Neural progenitor cell (in vitro differentiated cells): ENCODE measurements at regions not wholly inside any gene's neighbourhood (a gene's known extent, or its start where the extent isn't known, plus 50 kb on each side); places are given as distances from the start of the nearest gene placed in this dataset.

Experiments
- DNase-seq: peaks from one replicate; pipeline ENCODE4 v3.0.0-alpha.2; 2016; ENCODE audit warnings: low spot score
- H2AFZ ChIP-seq: fragments of 200-600 bp; sonication (generic); replicated peaks from 2 replicates; pipeline ENCODE4 v1.6.1; 2016; ENCODE audit warnings: antibody characterized with exemption
- H3F3A ChIP-seq: fragments of 200-600 bp; sonication (generic); 2 replicates; pipeline ENCODE4 v1.6.1; 2016; ENCODE audit warnings: antibody characterized with exemption, low read depth
- H3K27ac ChIP-seq: fragments of 200-600 bp; sonication (generic); 2 replicates; pipeline ENCODE4 v1.5.1; 2016; ENCODE audit warnings: mild to moderate bottlenecking
- H3K27me3 ChIP-seq: fragments of 200-600 bp; sonication (generic); 2 replicates; pipeline ENCODE4 v1.6.1; 2016; ENCODE audit warnings: mild to moderate bottlenecking, moderate library complexity
- H3K36me3 ChIP-seq: fragments of 200-600 bp; sonication (generic); 2 replicates; pipeline ENCODE4 v1.5.1; 2016
- H3K4me1 ChIP-seq: fragments of 200-600 bp; sonication (generic); 2 replicates; pipeline ENCODE4 v1.6.1; 2016; ENCODE audit warnings: mixed run types
- H3K4me2 ChIP-seq: fragments of 200-600 bp; sonication (generic); 2 replicates; pipeline ENCODE4 v1.6.1; 2016
- H3K4me3 ChIP-seq: fragments of 200-600 bp; sonication (generic); 2 replicates; pipeline ENCODE4 v1.5.1; 2016
- H3K79me2 ChIP-seq: fragments of 200-600 bp; sonication (generic); 2 replicates; pipeline ENCODE4 v1.6.1; 2016; ENCODE audit warnings: low read depth
- H3K9ac ChIP-seq: fragments of 200-600 bp; sonication (generic); 2 replicates; pipeline ENCODE4 v1.6.1; 2016
- H3K9me3 ChIP-seq: fragments of 200-600 bp; sonication (generic); 2 replicates; pipeline ENCODE4 v1.5.1; 2016; ENCODE audit warnings: low read depth
- H4K20me1 ChIP-seq: fragments of 200-600 bp; sonication (generic); 2 replicates; pipeline ENCODE4 v1.6.1; 2016; ENCODE audit warnings: low read depth
- H3K27ac Mint-ChIP-seq: 3 replicates; pipeline ENCODE4 v1.8.0; 2021; ENCODE audit warnings: mixed read lengths
- H3K27me3 Mint-ChIP-seq: 2 replicates; pipeline ENCODE4 v1.8.0; 2022; ENCODE audit warnings: low read depth, mild to moderate bottlenecking, inconsistent platforms, moderate library complexity, mixed read lengths; ENCODE audit not compliant: insufficient read depth
- H3K36me3 Mint-ChIP-seq: 3 replicates; pipeline ENCODE4 v1.8.0; 2021; ENCODE audit warnings: mixed read lengths
- H3K4me1 Mint-ChIP-seq: 3 replicates; pipeline ENCODE4 v1.8.0; 2021; ENCODE audit warnings: mixed read lengths
- H3K4me3 Mint-ChIP-seq: 3 replicates; pipeline ENCODE4 v1.8.0; 2021; ENCODE audit warnings: mild to moderate bottlenecking, moderate library complexity, mixed read lengths
- H3K9me3 Mint-ChIP-seq: 3 replicates; pipeline ENCODE4 v1.8.0; 2020; ENCODE audit warnings: mixed read lengths
- CTCF ChIP-seq: fragments of 200-600 bp; sonication (generic); IDR thresholded peaks from 2 replicates; pipeline ENCODE4 v1.5.1; 2017; ENCODE audit warnings: antibody characterized with exemption, mild to moderate bottlenecking
- EZH2 ChIP-seq: fragments of 200-600 bp; sonication (generic); IDR thresholded peaks from 2 replicates; pipeline ENCODE4 v1.6.1; 2017; ENCODE audit warnings: antibody characterized with exemption, mild to moderate bottlenecking, moderate library complexity
- EZH2phosphoT487 ChIP-seq: fragments of 200-600 bp; sonication (generic); IDR thresholded peaks from 2 replicates; pipeline ENCODE4 v1.6.1; 2017; ENCODE audit warnings: antibody characterized with exemption

- Mint-ChIP-seq H3K27me3 (peaks cover 5% of the 10 kb centered on the region), H3K36me3 (no peaks in the 10 kb centered on the region), H3K4me3 (no peak overlapping the region), H3K9me3 (peaks cover 20% of the 10 kb centered on the region), H3K27ac (no peak overlapping the region), H3K4me1 (peaks cover 2% of the 10 kb centered on the region)
- Histone ChIP-seq H3K4me2 (no peak overlapping the region), H2AFZ (no peak overlapping the region), H3K27ac (no peak overlapping the region), H3K27me3 (no peaks in the 10 kb centered on the region), H3K79me2 (no peaks in the 10 kb centered on the region), H3F3A (no peaks in the 10 kb centered on the region), H3K36me3 (no peaks in the 10 kb centered on the region), H3K9ac (no peak overlapping the region), H4K20me1 (no peaks in the 10 kb centered on the region), H3K4me3 (no peak overlapping the region), H3K4me1 (no peaks in the 10 kb centered on the region), H3K9me3 (no peaks in the 10 kb centered on the region)
- TF ChIP-seq EZH2phosphoT487: no peak
- no peak for TF ChIP-seq CTCF
- TF ChIP-seq EZH2: no peak
- DNase-seq: no peak
Observed at GRCh38 chr13:79860791-79861190, 379.8 kb downstream of the NDFIP2 start.

- H2AFZ ChIP-seq: no peak overlapping the region
- H3K27me3 Mint-ChIP-seq: peaks cover 5% of the 10 kb centered on the region
- H3K27ac Mint-ChIP-seq: no peak overlapping the region
- no peak for DNase-seq
- H3K9me3 ChIP-seq: no peaks in the 10 kb centered on the region
- TF ChIP-seq CTCF (no peak), EZH2phosphoT487 (no peak), EZH2 (no peak)
- no peak overlapping the region for H3K27ac ChIP-seq
- H3K36me3 ChIP-seq: no peaks in the 10 kb centered on the region
- no peaks in the 10 kb centered on the region for H3K27me3 ChIP-seq
- peaks cover 2% of the 10 kb centered on the region for H3K4me1 Mint-ChIP-seq
- no peaks in the 10 kb centered on the region for H4K20me1 ChIP-seq
- no peaks in the 10 kb centered on the region for H3K4me1 ChIP-seq
- no peaks in the 10 kb centered on the region for H3K36me3 Mint-ChIP-seq
- H3K4me3 ChIP-seq: no peak overlapping the region
- no peak overlapping the region for H3K9ac ChIP-seq
- H3K79me2 ChIP-seq: no peaks in the 10 kb centered on the region
- peaks cover 21% of the 10 kb centered on the region for H3K9me3 Mint-ChIP-seq
- H3K4me3 Mint-ChIP-seq: no peak overlapping the region
- H3F3A ChIP-seq: no peaks in the 10 kb centered on the region
- H3K4me2 ChIP-seq: no peak overlapping the region
Observed at GRCh38 chr13:79859756-79860155, 378.8 kb downstream of the NDFIP2 start.

- H3K9ac ChIP-seq: no peak overlapping the region
- H3K4me2 ChIP-seq: no peak overlapping the region
- H3K9me3 ChIP-seq: no peaks in the 10 kb centered on the region
- no peak overlapping the region for H3K4me3 ChIP-seq
- H3K27ac Mint-ChIP-seq: no peak overlapping the region
- no peak overlapping the region for H3K4me3 Mint-ChIP-seq
- H3K4me1 ChIP-seq: no peaks in the 10 kb centered on the region
- H3K36me3 Mint-ChIP-seq: no peaks in the 10 kb centered on the region
- no peak for DNase-seq
- peaks cover 17% of the 10 kb centered on the region for H3K9me3 Mint-ChIP-seq
- H3F3A ChIP-seq: no peaks in the 10 kb centered on the region
- no peaks in the 10 kb centered on the region for H3K79me2 ChIP-seq
- no peak overlapping the region for H2AFZ ChIP-seq
- H3K4me1 Mint-ChIP-seq: peaks cover 14% of the 10 kb centered on the region
- no peaks in the 10 kb centered on the region for H4K20me1 ChIP-seq
- TF ChIP-seq EZH2 (no peak), CTCF (no peak), EZH2phosphoT487 (no peak)
- no peak overlapping the region for H3K27ac ChIP-seq
- H3K27me3 ChIP-seq: no peaks in the 10 kb centered on the region
- no peaks in the 10 kb centered on the region for H3K27me3 Mint-ChIP-seq
- H3K36me3 ChIP-seq: no peaks in the 10 kb centered on the region
Observed at GRCh38 chr13:79853251-79853650, 372.3 kb downstream of the NDFIP2 start.

- H3K27me3 Mint-ChIP-seq: no peaks in the 10 kb centered on the region
- H3K4me3 Mint-ChIP-seq: no peak overlapping the region
- H3K9me3 Mint-ChIP-seq: peaks cover 17% of the 10 kb centered on the region
- Histone ChIP-seq H3K36me3 (no peaks in the 10 kb centered on the region), H3K4me2 (no peak overlapping the region), H4K20me1 (no peaks in the 10 kb centered on the region), H3K27ac (no peak overlapping the region), H3K27me3 (no peaks in the 10 kb centered on the region), H3K4me3 (no peak overlapping the region), H3K9me3 (no peaks in the 10 kb centered on the region), H3K9ac (no peak overlapping the region), H3K79me2 (no peaks in the 10 kb centered on the region), H3F3A (no peaks in the 10 kb centered on the region), H2AFZ (no peak overlapping the region), H3K4me1 (no peaks in the 10 kb centered on the region)
- TF ChIP-seq CTCF (no peak), EZH2 (no peak), EZH2phosphoT487 (no peak)
- H3K27ac Mint-ChIP-seq: no peak overlapping the region
- H3K4me1 Mint-ChIP-seq: peaks cover 31% of the 10 kb centered on the region
- no peak for DNase-seq
- H3K36me3 Mint-ChIP-seq: no peaks in the 10 kb centered on the region
Observed at GRCh38 chr13:79851318-79851717, 370.4 kb downstream of the NDFIP2 start.
